Mucosa of rectum (tissue), 2 donors: ENCODE measurements at regions not wholly inside any gene's neighbourhood (a gene's known extent, or its start where the extent isn't known, plus 50 kb on each side); places are given as distances from the start of the nearest gene placed in this dataset.

Source experiments
- H3K27ac ChIP-seq, 2 donors: one replicate each; pipeline ENCODE4 v1.7.0; 2013; ENCODE audit warnings: inconsistent platforms in 2 of 2, low read depth in 2 of 2, low read length in 2 of 2
- H3K27me3 ChIP-seq, 2 donors: one replicate each; pipeline ENCODE4 v1.7.0; 2013; ENCODE audit warnings: low read length in 2 of 2; ENCODE audit not compliant: control insufficient read depth in 2 of 2, insufficient read depth in 2 of 2
- H3K36me3 ChIP-seq, 2 donors: one replicate each; pipeline ENCODE4 v1.7.0; 2013; ENCODE audit warnings: low read length in 2 of 2; ENCODE audit not compliant: control insufficient read depth in 2 of 2, insufficient read depth in 2 of 2
- H3K4me1 ChIP-seq, 2 donors: one replicate each; pipeline ENCODE4 v1.7.0; 2013; ENCODE audit warnings: low read length in 2 of 2, mild to moderate bottlenecking in 1 of 2; ENCODE audit not compliant: control insufficient read depth in 2 of 2, insufficient read depth in 2 of 2
- H3K4me3 ChIP-seq, 2 donors: one replicate each; pipeline ENCODE4 v1.7.0; 2013; ENCODE audit warnings: low read length in 2 of 2
- H3K9ac ChIP-seq, 2 donors: one replicate each; pipeline ENCODE4 v1.7.0; 2013; ENCODE audit warnings: low read length in 2 of 2, low read depth in 1 of 2, mild to moderate bottlenecking in 1 of 2
- H3K9me3 ChIP-seq, 2 donors: one replicate each; pipeline ENCODE4 v1.7.0; 2013; ENCODE audit warnings: low read length in 2 of 2; ENCODE audit not compliant: control insufficient read depth in 2 of 2
- donor health status: healthy.
- donor health status: Normal muscosa, but diverticular disease.

DNA sequence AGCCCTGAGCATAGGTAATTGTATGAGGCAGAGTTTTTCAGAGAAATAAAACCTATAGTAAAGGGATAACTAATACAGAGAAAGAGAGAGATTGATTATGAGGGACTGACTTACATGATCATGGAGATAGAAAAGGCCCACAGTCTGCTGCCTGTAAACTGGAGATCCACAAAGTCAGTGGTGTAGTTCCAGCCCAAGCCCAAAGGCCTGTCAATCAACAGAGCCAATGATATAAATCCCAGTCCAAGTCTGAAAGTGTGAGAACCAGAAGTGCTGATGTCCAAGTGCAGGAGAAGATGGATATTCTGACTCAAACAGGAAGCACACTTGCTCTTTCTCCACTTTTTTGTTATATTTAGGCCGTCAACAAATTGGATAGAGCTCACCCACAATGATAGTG lies 340.1 kb upstream of the RGS18 start:
- H3K9ac ChIP-seq: no peak overlapping the region

DNA sequence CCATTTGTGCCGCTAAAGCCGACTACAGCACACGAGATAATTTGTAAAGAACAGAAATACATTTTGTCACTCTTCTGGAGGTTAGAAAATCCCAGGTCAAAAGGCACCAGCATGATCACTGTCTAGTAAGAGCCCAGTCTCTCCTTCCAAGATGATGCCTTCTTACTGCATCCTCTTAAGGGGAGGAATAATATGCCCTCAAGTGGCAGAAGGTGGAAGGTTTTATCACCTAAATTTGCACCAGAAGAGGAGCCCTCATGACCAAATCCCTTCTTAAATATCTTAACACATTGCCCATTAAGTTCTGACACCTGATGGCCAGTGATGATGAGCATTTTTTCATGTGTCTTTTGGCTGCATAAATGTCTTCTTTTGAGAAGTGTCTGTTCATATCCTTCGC lies 326.7 kb upstream of the RGS18 start:
- no peaks in the 10 kb centered on the region for H3K9me3 ChIP-seq
- no peaks in the 10 kb centered on the region for H3K27me3 ChIP-seq
- no peaks in the 10 kb centered on the region for H3K4me1 ChIP-seq

More for the DNA sequence above, 340.1 kb upstream of the RGS18 start:
- Histone ChIP-seq H3K36me3 (no peaks in the 10 kb centered on the region), H3K9me3 (no peaks in the 10 kb centered on the region), H3K27me3 (no peaks in the 10 kb centered on the region), H3K4me1 (no peaks in the 10 kb centered on the region), H3K4me3 (no peak overlapping the region), H3K27ac (no peak overlapping the region)

DNA sequence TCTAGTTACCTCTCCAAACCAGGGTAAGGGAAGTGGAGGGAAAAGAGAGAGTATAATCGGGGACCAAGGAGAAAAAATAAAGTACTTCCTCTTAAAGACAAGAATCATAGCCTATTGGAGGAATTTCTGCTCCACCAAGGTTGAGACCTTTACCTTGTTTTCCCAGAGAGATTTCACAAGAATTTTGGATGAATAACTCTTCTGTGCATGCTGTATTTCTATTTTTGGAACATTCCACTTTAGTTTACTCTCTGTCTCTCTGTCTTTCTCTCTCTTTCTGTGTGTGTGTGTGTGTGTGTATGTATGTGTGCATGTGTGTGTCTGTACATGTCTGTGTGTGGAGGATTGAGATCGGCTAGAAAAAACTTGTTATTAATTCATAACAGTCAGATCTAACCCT lies 318.4 kb upstream of the RGS18 start:
- H3K9ac ChIP-seq: no peak overlapping the region
- H3K27ac ChIP-seq: no peak overlapping the region
- no peaks in the 10 kb centered on the region for H3K36me3 ChIP-seq
- no peaks in the 10 kb centered on the region for H3K4me1 ChIP-seq
- no peaks in the 10 kb centered on the region for H3K9me3 ChIP-seq
- H3K27me3 ChIP-seq: no peaks in the 10 kb centered on the region
- H3K4me3 ChIP-seq: no peak overlapping the region

More for the DNA sequence above, 326.7 kb upstream of the RGS18 start:
- Histone ChIP-seq H3K27ac (no peak overlapping the region), H3K4me3 (no peak overlapping the region), H3K36me3 (no peaks in the 10 kb centered on the region), H3K9ac (no peak overlapping the region)

DNA sequence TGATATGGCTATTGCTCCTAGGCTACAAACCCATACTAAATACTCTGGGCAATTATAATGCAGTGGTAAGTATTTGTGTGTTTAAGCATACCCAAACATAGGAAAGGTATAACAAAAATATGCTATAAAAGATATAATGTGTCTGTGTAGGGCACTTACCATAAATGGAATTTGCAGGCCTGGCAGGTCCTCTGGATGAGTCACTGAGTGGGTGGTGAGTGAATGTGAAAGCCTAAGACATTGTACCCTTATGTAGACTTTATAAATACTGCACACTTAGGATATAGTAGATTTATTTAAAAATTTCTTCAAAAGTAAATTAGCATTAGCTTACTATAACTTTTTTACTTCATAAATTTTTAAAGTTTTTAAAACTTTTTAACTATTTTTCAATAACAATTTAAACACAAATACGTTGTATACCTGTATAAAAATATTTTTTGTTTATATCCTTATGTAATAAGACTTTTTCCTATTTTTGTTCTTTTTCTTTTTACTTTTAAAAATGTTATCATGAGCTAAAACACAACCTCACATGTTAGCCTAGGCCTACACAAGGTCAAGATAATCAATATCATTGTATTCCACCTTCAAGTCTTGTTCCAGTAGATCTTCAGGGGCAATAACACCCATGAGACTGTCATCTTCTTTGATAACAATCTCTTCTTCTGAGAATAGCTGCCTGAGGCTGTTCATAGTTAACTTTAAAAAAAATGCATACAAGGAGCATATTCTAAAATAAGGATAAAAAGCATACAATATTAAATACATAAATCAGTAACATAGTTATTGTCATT lies 306.3 kb upstream of the RGS18 start:
- Histone ChIP-seq H3K27ac (no peak overlapping the region), H3K9ac (no peak overlapping the region), H3K4me1 (no peaks in the 10 kb centered on the region), H3K27me3 (no peaks in the 10 kb centered on the region), H3K4me3 (no peak overlapping the region), H3K9me3 (no peaks in the 10 kb centered on the region), H3K36me3 (no peaks in the 10 kb centered on the region)

DNA sequence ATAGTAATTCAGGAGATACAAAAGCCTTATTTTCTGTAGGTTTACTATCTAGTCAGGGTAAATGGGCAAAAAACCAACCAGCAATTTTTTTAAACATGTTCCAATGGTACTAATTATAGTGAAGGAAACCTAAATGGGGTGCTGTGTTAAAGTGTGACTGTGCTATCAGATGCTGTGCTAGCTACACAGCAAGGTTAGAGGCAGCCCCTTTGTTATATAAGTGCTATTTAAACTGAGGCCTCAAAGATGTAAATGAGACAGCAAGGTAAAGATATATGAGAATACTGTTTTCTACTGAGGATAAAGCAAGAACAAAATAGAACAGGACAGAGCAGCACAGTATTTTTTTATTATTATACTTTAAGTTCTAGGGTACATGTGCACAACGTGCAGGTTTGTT lies 305.4 kb upstream of the RGS18 start:
- Histone ChIP-seq H3K27me3 (no peaks in the 10 kb centered on the region), H3K9ac (no peak overlapping the region), H3K27ac (no peak overlapping the region), H3K4me3 (no peak overlapping the region), H3K9me3 (no peaks in the 10 kb centered on the region), H3K36me3 (no peaks in the 10 kb centered on the region), H3K4me1 (no peaks in the 10 kb centered on the region)

DNA sequence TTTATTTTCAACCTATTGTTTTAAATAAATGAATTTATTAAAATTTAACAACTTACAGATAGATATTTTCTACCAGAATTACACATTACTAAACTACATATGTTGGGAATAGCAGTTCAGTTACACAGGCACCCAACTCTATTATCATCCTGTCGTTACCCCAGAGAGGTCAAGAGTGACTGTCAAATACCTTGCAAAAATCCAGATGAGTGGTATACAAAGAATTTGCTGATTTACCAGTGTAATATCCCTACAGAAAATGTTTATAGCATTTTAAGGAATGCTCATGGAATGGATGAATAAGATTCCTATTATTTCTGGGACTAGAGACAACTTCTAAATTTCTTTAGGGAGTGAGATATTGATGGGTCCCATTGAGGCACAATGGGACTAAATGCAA lies 300.7 kb upstream of the RGS18 start:
- Histone ChIP-seq H3K9ac (no peak overlapping the region), H3K4me1 (no peaks in the 10 kb centered on the region), H3K4me3 (no peak overlapping the region), H3K9me3 (no peaks in the 10 kb centered on the region), H3K36me3 (no peaks in the 10 kb centered on the region), H3K27ac (no peak overlapping the region), H3K27me3 (no peaks in the 10 kb centered on the region)

DNA sequence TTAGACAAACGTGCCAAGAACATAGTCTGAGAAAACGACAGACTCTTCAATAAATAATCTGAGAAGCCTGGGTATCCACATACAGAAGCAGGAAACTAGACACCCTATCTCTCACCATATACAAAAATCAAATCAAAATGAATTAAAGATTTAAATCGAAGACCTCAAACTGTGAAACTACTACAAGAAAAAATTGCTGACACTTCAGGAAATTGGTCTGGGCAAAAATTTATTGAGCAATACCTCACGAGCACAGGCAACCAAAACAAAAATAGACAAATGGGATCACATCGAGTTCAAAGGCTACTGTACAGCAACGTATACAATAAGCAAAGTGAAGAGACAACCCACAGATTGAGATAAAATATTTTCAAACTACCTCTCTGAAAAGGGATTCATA lies 292.8 kb upstream of the RGS18 start:
- no peaks in the 10 kb centered on the region for H3K4me1 ChIP-seq
- no peak overlapping the region for H3K9ac ChIP-seq
- H3K27ac ChIP-seq: no peak overlapping the region
- no peaks in the 10 kb centered on the region for H3K9me3 ChIP-seq
- H3K4me3 ChIP-seq: no peak overlapping the region
- H3K36me3 ChIP-seq: no peaks in the 10 kb centered on the region
- H3K27me3 ChIP-seq: no peaks in the 10 kb centered on the region

GRCh38 chr1:191866155-191866554 lies 292.1 kb upstream of the RGS18 start:
- H3K27ac ChIP-seq: no peak overlapping the region
- no peaks in the 10 kb centered on the region for H3K27me3 ChIP-seq
- H3K4me1 ChIP-seq: no peaks in the 10 kb centered on the region
- no peak overlapping the region for H3K9ac ChIP-seq
- H3K4me3 ChIP-seq: no peak overlapping the region
- H3K36me3 ChIP-seq: no peaks in the 10 kb centered on the region
- no peaks in the 10 kb centered on the region for H3K9me3 ChIP-seq

DNA sequence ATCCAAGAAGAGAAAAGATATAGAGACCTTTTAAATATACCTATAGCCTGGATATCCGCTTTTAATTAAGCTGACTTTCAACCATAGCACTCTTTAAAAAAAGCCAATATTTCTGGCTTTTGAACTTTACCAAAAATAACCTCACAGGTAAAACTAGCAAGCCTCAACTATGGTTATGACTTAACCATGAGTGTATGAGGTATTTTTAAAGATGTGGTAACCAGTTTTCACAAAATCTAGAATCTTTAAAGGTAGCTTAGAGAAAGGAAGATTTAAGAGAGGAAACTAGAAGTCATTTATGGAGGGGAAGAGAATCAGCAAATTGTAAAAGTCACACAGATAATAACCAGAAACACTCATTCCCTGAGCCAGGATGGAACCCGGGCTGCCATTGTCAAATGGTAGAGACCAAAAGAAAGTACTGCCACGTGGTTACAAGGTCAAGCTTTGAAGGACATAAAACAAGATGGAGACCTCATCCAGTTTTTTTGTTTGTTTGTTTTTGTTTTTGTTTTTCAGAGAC lies 288.4 kb upstream of the RGS18 start:
- Histone ChIP-seq H3K36me3 (no peaks in the 10 kb centered on the region), H3K4me3 (no peak overlapping the region), H3K9ac (no peak overlapping the region), H3K4me1 (no peaks in the 10 kb centered on the region), H3K27ac (no peak overlapping the region), H3K9me3 (no peaks in the 10 kb centered on the region), H3K27me3 (no peaks in the 10 kb centered on the region)

DNA sequence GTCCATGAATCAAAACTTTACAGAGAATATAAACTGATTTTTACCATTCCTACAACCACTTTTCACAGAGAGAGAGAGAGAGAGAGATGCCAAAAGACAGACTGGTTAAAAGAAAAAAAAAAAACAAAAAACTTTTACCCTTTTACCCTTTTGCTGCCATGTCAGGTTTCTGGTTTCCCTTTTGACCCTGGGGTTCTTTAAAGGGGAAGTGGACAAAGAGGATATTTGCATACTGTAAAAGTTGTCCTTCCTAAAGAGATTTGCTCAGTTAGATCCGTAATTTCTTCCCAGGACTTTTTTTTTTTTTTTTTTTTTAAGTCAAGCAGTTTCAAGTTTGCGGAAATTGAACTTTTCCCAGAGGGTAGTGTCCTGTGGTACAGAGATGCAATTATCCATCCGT lies 287.8 kb upstream of the RGS18 start:
- no peaks in the 10 kb centered on the region for H3K9me3 ChIP-seq
- H3K36me3 ChIP-seq: no peaks in the 10 kb centered on the region
- H3K9ac ChIP-seq: no peak overlapping the region
- no peak overlapping the region for H3K4me3 ChIP-seq
- H3K27ac ChIP-seq: no peak overlapping the region
- no peaks in the 10 kb centered on the region for H3K27me3 ChIP-seq
- no peaks in the 10 kb centered on the region for H3K4me1 ChIP-seq
